Right lobe of liver (tissue), 4 donors: ENCODE measurements at regions not wholly inside any gene's neighbourhood (a gene's known extent, or its start where the extent isn't known, plus 50 kb on each side); places are given as distances from the start of the nearest gene placed in this dataset.

Experiments
- CTCF ChIP-seq, 4 donors: fragments of 200-600 bp in 3 of 4; fragments of 450-650 bp in 1 of 4; IDR thresholded peaks; one replicate each; pipeline versions ENCODE4 v1.5.1 to v1.8.0; 2016 to 2022; ENCODE audit warnings: antibody characterized with exemption in 4 of 4, mild to moderate bottlenecking in 2 of 4
- POLR2A ChIP-seq: fragments of 450-650 bp; IDR thresholded peaks from one replicate; pipeline ENCODE4 v1.6.1; 2017; ENCODE audit warnings: antibody characterized with exemption, mild to moderate bottlenecking
- donor health status: DM: no; HTN: no; CAD: no.
- donor health status: DM: no; HTN: no; CAD: no.
- donor health status: DM: no; HTN: yes; CAD: no.

GRCh38 chr13:31864307-31864706 is 125.0 kb downstream of the RXFP2 start:
- TF ChIP-seq POLR2A: no peak
- TF ChIP-seq CTCF (IDR thresholded peaks at IDR 0.05): no peak
